HUES48 (cell line): ENCODE measurements at regions not wholly inside any gene's neighbourhood (a gene's known extent, or its start where the extent isn't known, plus 50 kb on each side); places are given as distances from the start of the nearest gene placed in this dataset.

Source experiments
- H3K27ac ChIP-seq: one replicate; pipeline ENCODE4 v1.7.0; 2013; ENCODE audit warnings: low read depth, low read length, inconsistent platforms
- H3K27me3 ChIP-seq: 2 replicates; pipeline ENCODE4 v1.6.1; 2013; ENCODE audit warnings: mild to moderate bottlenecking, low read length; ENCODE audit not compliant: control insufficient read depth, insufficient read depth
- H3K36me3 ChIP-seq: 2 replicates; pipeline ENCODE4 v1.6.1; 2013; ENCODE audit warnings: low read length; ENCODE audit not compliant: control insufficient read depth, insufficient read depth
- H3K4me1 ChIP-seq: 2 replicates; pipeline ENCODE4 v1.6.1; 2013; ENCODE audit warnings: mild to moderate bottlenecking, low read length; ENCODE audit not compliant: control insufficient read depth, insufficient read depth
- H3K4me3 ChIP-seq: 2 replicates; pipeline ENCODE4 v1.5.1; 2013; ENCODE audit warnings: mild to moderate bottlenecking, low read depth, low read length
- H3K9ac ChIP-seq: 2 replicates; pipeline ENCODE4 v1.6.1; 2013; ENCODE audit warnings: mild to moderate bottlenecking, low read depth, low read length, moderate library complexity
- H3K9me3 ChIP-seq: 2 replicates; pipeline ENCODE4 v1.6.1; 2013; ENCODE audit warnings: low read length; ENCODE audit not compliant: control insufficient read depth, insufficient read depth

DNA sequence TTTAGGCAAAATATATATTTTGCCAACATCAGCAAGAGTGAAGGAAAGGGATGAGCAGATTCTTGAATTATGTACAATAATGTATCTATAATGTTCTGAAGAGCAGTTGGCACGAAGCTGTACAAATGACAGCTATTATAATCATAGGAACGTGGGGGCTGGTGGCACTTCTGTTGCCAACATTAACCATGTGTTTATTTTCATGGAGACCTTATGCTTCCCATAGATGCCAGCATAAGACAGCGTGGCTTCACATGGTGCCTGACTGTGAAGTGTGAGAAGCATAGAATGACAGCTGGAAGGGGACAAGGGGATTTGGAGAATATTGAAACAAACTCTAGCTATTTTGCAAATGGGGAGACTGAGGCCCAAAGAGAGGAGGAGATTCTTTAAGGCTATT, 52.6 kb upstream of the ATP10B start:
- Histone ChIP-seq H3K9ac (no peak overlapping the region), H3K27ac (no peak overlapping the region), H3K36me3 (no peaks in the 10 kb centered on the region), H3K4me3 (no peak overlapping the region), H3K4me1 (no peaks in the 10 kb centered on the region), H3K27me3 (no peaks in the 10 kb centered on the region), H3K9me3 (no peaks in the 10 kb centered on the region)

- no peaks in the 10 kb centered on the region for H3K4me1 ChIP-seq
- H3K4me3 ChIP-seq = no peak overlapping the region
- H3K27ac ChIP-seq = no peak overlapping the region
- no peaks in the 10 kb centered on the region for H3K27me3 ChIP-seq
- H3K9ac ChIP-seq = no peak overlapping the region
- H3K36me3 ChIP-seq = no peaks in the 10 kb centered on the region
- H3K9me3 ChIP-seq = no peaks in the 10 kb centered on the region
Observed at GRCh38 chr5:160903551-160903950, 51.5 kb upstream of the ATP10B start.

DNA sequence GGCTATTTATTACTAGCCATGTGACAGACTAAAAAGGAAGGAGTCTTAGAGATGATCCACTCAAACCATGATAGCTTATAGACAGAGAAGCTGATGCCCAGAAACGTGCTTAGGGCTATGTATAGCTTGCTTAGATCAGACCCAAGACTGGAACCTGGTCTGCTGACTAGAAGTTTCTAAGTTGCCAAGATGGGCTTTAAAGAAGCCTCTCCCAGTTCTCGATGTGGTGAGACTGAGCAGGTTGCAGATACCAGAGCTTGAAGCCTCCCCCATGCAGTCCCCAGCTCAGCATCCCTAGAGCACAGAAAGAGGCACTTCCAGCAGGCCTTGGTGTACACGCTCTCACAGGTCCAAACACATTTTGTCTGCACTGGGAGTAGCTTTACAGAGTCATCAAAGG, 51.1 kb upstream of the ATP10B start:
- H3K4me3 ChIP-seq = no peak overlapping the region
- H3K27me3 ChIP-seq = no peaks in the 10 kb centered on the region
- H3K27ac ChIP-seq = no peak overlapping the region
- no peaks in the 10 kb centered on the region for H3K4me1 ChIP-seq
- H3K36me3 ChIP-seq = no peaks in the 10 kb centered on the region
- H3K9me3 ChIP-seq = no peaks in the 10 kb centered on the region
- no peak overlapping the region for H3K9ac ChIP-seq
